ENCODE measurements at regions not wholly inside any gene's neighbourhood (a gene's known extent, or its start where the extent isn't known, plus 50 kb on each side); places are given as distances from the start of the nearest gene placed in this dataset.

DNA sequence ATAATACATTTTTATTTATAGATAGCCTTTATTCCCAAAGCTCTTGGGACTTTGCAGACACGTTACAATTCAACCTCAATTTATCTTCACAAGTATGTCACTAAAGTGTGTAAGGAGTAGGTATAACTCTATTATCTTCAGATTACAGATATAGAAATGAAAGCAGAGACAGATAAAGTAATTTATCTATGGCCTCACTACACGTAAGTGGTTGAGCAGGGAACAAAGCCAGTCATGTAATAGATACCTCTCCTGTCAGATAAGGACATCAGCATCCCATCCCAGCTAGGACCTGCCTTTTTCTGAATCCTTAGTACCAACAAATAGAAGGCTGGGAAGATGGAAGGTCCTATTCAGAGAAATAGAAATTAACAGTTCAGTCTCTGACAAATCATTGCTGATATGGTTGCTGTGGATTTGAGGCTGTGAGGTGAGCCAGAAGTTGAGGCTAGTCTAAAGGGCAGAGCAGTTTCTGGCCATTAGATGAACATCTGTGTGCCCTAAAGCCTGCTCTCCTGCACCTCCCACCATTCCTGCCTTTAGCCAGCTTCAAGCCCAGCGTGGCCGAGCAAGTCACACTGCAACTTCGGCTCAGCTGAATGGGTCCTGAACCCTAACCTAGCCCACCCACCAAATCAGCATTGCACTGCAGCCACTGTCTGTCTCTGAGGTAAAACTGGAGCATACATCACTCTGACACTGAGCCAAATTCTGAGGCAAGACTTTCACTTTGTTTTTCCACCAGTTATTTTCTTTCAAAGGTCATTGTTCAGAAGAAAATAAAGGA, 71.1 kb upstream of the PLEKHA5 start:
- no peak for DNase-seq
- POLR2A ChIA-PET = no interaction called here

DNA sequence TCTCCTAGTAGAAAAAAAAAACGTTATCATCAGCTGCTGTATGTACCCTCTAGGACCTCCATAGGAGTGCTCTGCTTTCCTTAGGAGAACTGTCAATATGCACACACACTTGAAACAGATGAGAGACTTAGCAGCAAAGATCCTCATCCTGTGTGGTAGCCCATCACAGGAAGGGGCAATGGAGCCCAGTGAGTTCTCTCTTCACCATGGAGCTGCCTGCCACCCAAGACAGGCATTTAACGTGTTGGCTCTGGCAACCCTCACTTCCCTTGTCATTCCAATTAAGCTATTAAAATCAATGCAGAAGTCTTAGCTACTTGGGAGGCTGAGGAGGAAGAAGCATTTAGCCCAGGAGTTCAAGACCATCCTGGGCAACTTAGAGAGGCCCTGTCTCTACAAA, 64.8 kb upstream of the PLEKHA5 start:
- Mint-ChIP-seq H3K27ac (no peak overlapping the region), H3K4me3 (no peak overlapping the region), H3K9me3 (peaks cover 2% of the 10 kb centered on the region), H3K36me3 (ENCODE audit: low read depth) (no peaks in the 10 kb centered on the region), H3K4me1 (ENCODE audit: low read depth) (no peaks in the 10 kb centered on the region), H3K27me3 (peaks cover 1% of the 10 kb centered on the region)
- DNase-seq = no peak
- intact Hi-C loops (cut with micrococcal nuclease) = no loop called here
- no peak for ATAC-seq
- CTCF ChIA-PET = interaction anchor here (1.6 kb wide), 1 partner anchor 12 kb away, joined by 4 read pairs; no protein-coding TSS in a partner anchor
- POLR2A ChIA-PET = interaction anchor here (0.6 kb wide), 1 partner anchor 58 kb away, joined by 3 read pairs; no protein-coding TSS in a partner anchor
- TF ChIP-seq, protein P1, sequence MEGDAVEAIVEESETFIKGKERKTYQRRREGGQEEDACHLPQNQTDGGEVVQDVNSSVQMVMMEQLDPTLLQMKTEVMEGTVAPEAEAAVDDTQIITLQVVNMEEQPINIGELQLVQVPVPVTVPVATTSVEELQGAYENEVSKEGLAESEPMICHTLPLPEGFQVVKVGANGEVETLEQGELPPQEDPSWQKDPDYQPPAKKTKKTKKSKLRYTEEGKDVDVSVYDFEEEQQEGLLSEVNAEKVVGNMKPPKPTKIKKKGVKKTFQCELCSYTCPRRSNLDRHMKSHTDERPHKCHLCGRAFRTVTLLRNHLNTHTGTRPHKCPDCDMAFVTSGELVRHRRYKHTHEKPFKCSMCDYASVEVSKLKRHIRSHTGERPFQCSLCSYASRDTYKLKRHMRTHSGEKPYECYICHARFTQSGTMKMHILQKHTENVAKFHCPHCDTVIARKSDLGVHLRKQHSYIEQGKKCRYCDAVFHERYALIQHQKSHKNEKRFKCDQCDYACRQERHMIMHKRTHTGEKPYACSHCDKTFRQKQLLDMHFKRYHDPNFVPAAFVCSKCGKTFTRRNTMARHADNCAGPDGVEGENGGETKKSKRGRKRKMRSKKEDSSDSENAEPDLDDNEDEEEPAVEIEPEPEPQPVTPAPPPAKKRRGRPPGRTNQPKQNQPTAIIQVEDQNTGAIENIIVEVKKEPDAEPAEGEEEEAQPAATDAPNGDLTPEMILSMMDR (IDR thresholded peaks at IDR 0.05) = no peak

More for the DNA sequence above, 71.1 kb upstream of the PLEKHA5 start:
- H3K9me3 Mint-ChIP-seq = no peaks in the 10 kb centered on the region
- CTCF ChIA-PET = interaction anchor here (0.6 to 1.3 kb wide), 2 partner anchors 13 to 21 kb away, joined by 3 read pairs; no protein-coding TSS in a partner anchor
- no peaks in the 10 kb centered on the region for H3K36me3 Mint-ChIP-seq (ENCODE audit: low read depth)
- intact Hi-C loops (cut with micrococcal nuclease) = no loop called here
- H3K27ac Mint-ChIP-seq = no peak overlapping the region
- H3K27me3 Mint-ChIP-seq = peaks cover 6% of the 10 kb centered on the region
- TF ChIP-seq, protein P1 (IDR thresholded peaks at IDR 0.05) = no peak
- H3K4me1 Mint-ChIP-seq (ENCODE audit: low read depth) = no peaks in the 10 kb centered on the region
- no peak overlapping the region for H3K4me3 Mint-ChIP-seq
- ATAC-seq = no peak

DNA sequence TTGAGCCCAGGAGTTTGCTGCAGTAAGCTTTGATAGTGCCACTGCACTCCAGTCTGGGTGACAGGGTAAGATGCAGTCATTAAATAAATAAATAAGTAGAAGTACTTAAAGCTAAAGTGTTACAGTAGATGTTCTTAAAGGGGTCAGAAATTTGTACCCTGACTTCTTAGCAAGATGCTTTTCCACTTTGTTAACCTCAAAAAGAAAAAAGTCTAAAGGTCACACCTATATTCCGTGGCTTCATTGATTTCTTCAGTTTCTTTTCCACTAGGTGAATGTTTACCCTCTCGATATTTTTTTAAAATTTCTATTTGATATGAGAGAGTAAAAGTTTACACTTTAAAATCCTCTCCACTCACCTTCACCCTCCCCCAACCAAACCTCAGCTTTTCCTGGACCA, 64.3 kb upstream of the PLEKHA5 start:
- peaks cover 2% of the 10 kb centered on the region for H3K27me3 Mint-ChIP-seq
- POLR2A ChIA-PET = interaction anchor here (0.6 kb wide), 1 partner anchor 58 kb away, joined by 3 read pairs; no protein-coding TSS in a partner anchor
- no peaks in the 10 kb centered on the region for H3K4me1 Mint-ChIP-seq (ENCODE audit: low read depth)
- TF ChIP-seq, protein P1 (IDR thresholded peaks at IDR 0.05) = no peak
- DNase-seq = no peak
- no peak overlapping the region for H3K4me3 Mint-ChIP-seq
- peaks cover 2% of the 10 kb centered on the region for H3K9me3 Mint-ChIP-seq
- intact Hi-C loops (cut with micrococcal nuclease) = no loop called here
- no peaks in the 10 kb centered on the region for H3K36me3 Mint-ChIP-seq (ENCODE audit: low read depth)
- ATAC-seq = no peak
- no peak overlapping the region for H3K27ac Mint-ChIP-seq
- CTCF ChIA-PET = interaction anchor here (1.6 kb wide), 1 partner anchor 12 kb away, joined by 4 read pairs; no protein-coding TSS in a partner anchor

DNA sequence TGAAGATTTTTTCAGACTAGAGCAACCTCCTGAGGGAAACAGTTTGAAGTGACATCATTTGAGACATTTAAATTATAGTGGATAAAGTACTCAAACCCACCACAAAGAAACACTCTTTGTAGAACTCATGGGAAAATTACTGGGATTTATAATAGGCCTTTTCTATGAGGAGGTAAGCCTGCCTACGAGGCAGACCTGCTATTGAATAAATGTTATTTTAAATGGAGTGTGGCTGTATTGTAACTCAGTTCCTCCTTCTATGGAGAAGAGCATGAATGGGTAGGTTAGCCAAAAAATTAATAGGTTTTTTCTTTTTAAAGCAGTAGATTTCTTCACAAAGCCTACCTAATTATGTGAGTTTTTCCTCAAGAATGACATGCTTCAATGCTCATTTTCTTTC, 63.7 kb upstream of the PLEKHA5 start:
- no peak for DNase-seq
- TF ChIP-seq, protein P1 (IDR thresholded peaks at IDR 0.05) = no peak
- no peak for ATAC-seq

DNA sequence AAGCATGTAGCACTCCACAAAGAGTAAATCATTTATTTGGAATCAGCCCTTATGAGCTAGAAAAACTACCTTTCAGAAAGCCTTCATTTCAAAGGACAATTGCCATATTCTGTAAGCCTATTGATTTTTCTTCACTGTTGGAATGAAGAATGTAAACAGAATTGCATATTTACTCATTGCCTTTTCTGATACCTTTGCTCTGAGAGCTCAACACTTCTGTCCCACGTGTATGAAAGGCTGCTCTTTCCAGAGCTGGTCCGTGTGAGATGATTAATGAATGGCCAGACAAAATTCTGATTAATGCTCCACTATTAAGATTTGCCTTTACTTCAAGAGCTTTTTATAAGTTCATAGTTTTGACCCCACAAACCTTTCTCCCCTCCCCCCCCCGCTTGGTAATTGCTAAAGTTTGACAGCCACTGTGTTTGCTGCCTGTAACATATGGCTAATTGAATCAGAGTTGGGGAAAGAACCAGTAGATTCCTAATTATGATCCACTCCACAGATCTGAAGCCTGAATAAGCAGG, 63.0 kb upstream of the PLEKHA5 start:
- intact Hi-C loops (cut with micrococcal nuclease) = no loop called here
- CTCF ChIA-PET = no interaction called here

More for the DNA sequence above, 63.7 kb upstream of the PLEKHA5 start:
- Mint-ChIP-seq H3K27ac (no peak overlapping the region), H3K4me1 (ENCODE audit: low read depth) (no peaks in the 10 kb centered on the region), H3K36me3 (ENCODE audit: low read depth) (no peaks in the 10 kb centered on the region), H3K4me3 (no peak overlapping the region), H3K27me3 (peaks cover 3% of the 10 kb centered on the region), H3K9me3 (peaks cover 2% of the 10 kb centered on the region)
- POLR2A ChIA-PET = no interaction called here
- CTCF ChIA-PET = interaction anchor here (1.6 kb wide), 1 partner anchor 13 kb away, joined by 4 read pairs; no protein-coding TSS in a partner anchor
- intact Hi-C loops (cut with micrococcal nuclease) = no loop called here

More for the DNA sequence above, 63.0 kb upstream of the PLEKHA5 start:
- Mint-ChIP-seq H3K9me3 (peaks cover 2% of the 10 kb centered on the region), H3K36me3 (ENCODE audit: low read depth) (no peaks in the 10 kb centered on the region), H3K27ac (no peak overlapping the region), H3K4me3 (no peak overlapping the region), H3K4me1 (ENCODE audit: low read depth) (no peaks in the 10 kb centered on the region), H3K27me3 (peaks cover 5% of the 10 kb centered on the region)
- ATAC-seq = no peak
- TF ChIP-seq, protein P1 (IDR thresholded peaks at IDR 0.05) = no peak
- POLR2A ChIA-PET = no interaction called here
- DNase-seq = no peak

Measured in activated CD8-positive, alpha-beta T cell treated with anti-CD3 and anti-CD28 coated beads for 36 hours (primary cell).